Left ventricle myocardium inferior (tissue), 1 donor: ENCODE measurements at regions not wholly inside any gene's neighbourhood (a gene's known extent, or its start where the extent isn't known, plus 50 kb on each side); places are given as distances from the start of the nearest gene placed in this dataset.
A peak's percentile ranks its signal among the peaks of the same experiment; 100 is the strongest.

Source experiments
- DNase-seq: peaks from one replicate; pipeline ENCODE4 v3.0.0-alpha.2; 2020
- H3K27ac ChIP-seq: fragments of 200-600 bp; replicated peaks from 2 replicates; pipeline ENCODE4 v1.8.0; 2021
- H3K27me3 ChIP-seq: fragments of 200-600 bp; 2 replicates; pipeline ENCODE4 v1.8.0; 2021; ENCODE audit warnings: low read depth
- H3K36me3 ChIP-seq: fragments of 200-600 bp; 2 replicates; pipeline ENCODE4 v1.8.0; 2021
- H3K4me1 ChIP-seq: fragments of 200-600 bp; 2 replicates; pipeline ENCODE4 v1.8.0; 2021
- H3K4me3 ChIP-seq: fragments of 200-600 bp; 2 replicates; pipeline ENCODE4 v1.8.0; 2021; ENCODE audit warnings: mild to moderate bottlenecking, moderate library complexity
- H3K9me3 ChIP-seq: fragments of 200-600 bp; replicated peaks from 2 replicates; pipeline ENCODE4 v1.8.0; 2021
- CTCF ChIP-seq: fragments of 200-600 bp; IDR thresholded peaks from 2 replicates; pipeline ENCODE4 v1.8.0; 2021; ENCODE audit warnings: antibody characterized with exemption, mild to moderate bottlenecking, borderline replicate concordance
- intact Hi-C: fragments of 100-400 bp; cut with micrococcal nuclease; formaldehyde crosslinking; loops from one replicate; pipeline ENCODE4 v1.11.0; 2022
- donor health status: DM: no; HTN: yes; CAD: no; lungs with severe emphysema.

- no peaks in the 10 kb centered on the region for H3K36me3 ChIP-seq
- no peak for DNase-seq
- H3K27me3 ChIP-seq = no peaks in the 10 kb centered on the region
- no peak overlapping the region for H3K4me3 ChIP-seq
- peaks cover 5% of the 10 kb centered on the region for H3K9me3 ChIP-seq
- no peak overlapping the region for H3K27ac ChIP-seq
- H3K4me1 ChIP-seq = no peaks in the 10 kb centered on the region
- intact Hi-C loops = no loop called here
- TF ChIP-seq CTCF = no peak
These were observed 602.9 kb upstream of the WWC1 start for GRCh38 chr5:167688341-167689130.

GRCh38 chr5:167694325-167695147 is 596.9 kb upstream of the WWC1 start:
- no peaks in the 10 kb centered on the region for H3K27me3 ChIP-seq
- intact Hi-C loops = no loop called here
- H3K4me1 ChIP-seq = peaks cover 7% of the 10 kb centered on the region
- TF ChIP-seq CTCF = no peak
- no peak for DNase-seq
- no peaks in the 10 kb centered on the region for H3K9me3 ChIP-seq
- H3K4me3 ChIP-seq = no peak overlapping the region
- no peaks in the 10 kb centered on the region for H3K36me3 ChIP-seq
- no peak overlapping the region for H3K27ac ChIP-seq

- no peak for TF ChIP-seq CTCF
- H3K4me1 ChIP-seq = peaks cover 7% of the 10 kb centered on the region
These were observed 594.7 kb upstream of the WWC1 start for GRCh38 chr5:167696558-167697314.

GRCh38 chr5:167699432-167699831 is 592.0 kb upstream of the WWC1 start:
- no peaks in the 10 kb centered on the region for H3K36me3 ChIP-seq
- intact Hi-C loops = no loop called here
- no peak for TF ChIP-seq CTCF
- no peak overlapping the region for H3K4me3 ChIP-seq
- H3K27me3 ChIP-seq = no peaks in the 10 kb centered on the region
- DNase-seq = no peak
- H3K4me1 ChIP-seq = peaks cover 7% of the 10 kb centered on the region
- H3K27ac ChIP-seq = peak overlapping the region; percentile 44
- H3K9me3 ChIP-seq = no peaks in the 10 kb centered on the region

More at GRCh38 chr5:167696558-167697314, 594.7 kb upstream of the WWC1 start:
- H3K27ac ChIP-seq = no peak overlapping the region
- no peak overlapping the region for H3K4me3 ChIP-seq
- H3K9me3 ChIP-seq = no peaks in the 10 kb centered on the region
- DNase-seq = no peak
- H3K27me3 ChIP-seq = no peaks in the 10 kb centered on the region
- intact Hi-C loops = no loop called here
- H3K36me3 ChIP-seq = no peaks in the 10 kb centered on the region

GRCh38 chr5:167701051-167701450 is 590.4 kb upstream of the WWC1 start:
- H3K36me3 ChIP-seq = no peaks in the 10 kb centered on the region
- no peaks in the 10 kb centered on the region for H3K27me3 ChIP-seq
- H3K27ac ChIP-seq = no peak overlapping the region
- H3K4me1 ChIP-seq = peaks cover 7% of the 10 kb centered on the region
- intact Hi-C loops = no loop called here
- no peak for TF ChIP-seq CTCF
- no peaks in the 10 kb centered on the region for H3K9me3 ChIP-seq
- DNase-seq = no peak
- no peak overlapping the region for H3K4me3 ChIP-seq
